ENCODE measurements at regions not wholly inside any gene's neighbourhood (a gene's known extent, or its start where the extent isn't known, plus 50 kb on each side); places are given as distances from the start of the nearest gene placed in this dataset.

GRCh38 chr1:218967254-218967653 lies 206.4 kb upstream of the LYPLAL1 start:
- Histone ChIP-seq H3K23ac (ENCODE audit: insufficient read length) (no peak overlapping the region), H3K14ac (ENCODE audit: insufficient read length) (no peak overlapping the region), H3K36me3 (ENCODE audit: control insufficient read depth in 2 of 4, insufficient read depth in 4 of 4, low read length in 3 of 4) (no peaks in the 10 kb centered on the region), H2AK5ac (ENCODE audit: low read depth, low read length) (no peak overlapping the region), H3K9me3 (ENCODE audit: insufficient read depth in 2 of 2, low read depth in 1 of 2, low read length in 1 of 2) (0 out of 4 replicates have a peak, but pooled peaks cover 0 to under 1% of the 10 kb centered on the region in 2 experiments), H3K18ac (ENCODE audit: extremely low read depth, low read length) (no peak overlapping the region), H3K4ac (replicated peaks; ENCODE audit: insufficient read length, low read depth, low read length) (no peak overlapping the region), H2BK15ac (ENCODE audit: low read length) (no peak overlapping the region), H4K5ac (ENCODE audit: insufficient read length, low read depth, low read length) (no peak overlapping the region), H3K79me1 (ENCODE audit: low read depth, low read length) (no peaks in the 10 kb centered on the region), H2BK20ac (ENCODE audit: low read length) (no peak overlapping the region), H2BK120ac (replicated peaks; ENCODE audit: low read depth, low read length) (no peak overlapping the region), H3K4me1 (replicated peaks in 1 of 4; ENCODE audit: control insufficient read depth in 3 of 4, insufficient read depth in 4 of 4, low read length in 3 of 4) (no peaks in the 10 kb centered on the region), H3K4me2 (ENCODE audit: insufficient read depth in 1 of 2, low read depth in 2 of 2, low read length in 2 of 2) (no peak overlapping the region), H3K27me3 (replicated peaks in 1 of 4; ENCODE audit: control insufficient read depth in 3 of 4, extremely low read depth in 1 of 4, insufficient read depth in 3 of 4, low read length in 3 of 4) (no peaks in the 10 kb centered on the region), H4K20me1 (replicated peaks in 1 of 2; ENCODE audit: control insufficient read depth in 1 of 2, insufficient read depth in 2 of 2, low read length in 2 of 2) (no peaks in the 10 kb centered on the region), H3K56ac (replicated peaks; ENCODE audit: insufficient read length, low read depth, low read length) (no peak overlapping the region), H2BK12ac (ENCODE audit: low read depth, low read length) (no peak overlapping the region), H3K9ac (replicated peaks in 1 of 4; ENCODE audit: extremely low read depth in 1 of 4, low read depth in 3 of 4, low read length in 3 of 4) (no peak overlapping the region), H3K23me2 (ENCODE audit: low read depth, low read length) (no peaks in the 10 kb centered on the region), H3K4me3 (ENCODE audit: extremely low read depth in 1 of 4, insufficient read depth in 2 of 4, low read depth in 3 of 4, low read length in 4 of 4) (no peak overlapping the region), H2BK5ac (ENCODE audit: low read depth, low read length) (no peak overlapping the region), H4K8ac (ENCODE audit: extremely low read depth, insufficient read depth, low read length) (no peak overlapping the region), H2AFZ (ENCODE audit: low read length) (no peak overlapping the region), H3K27ac (ENCODE audit: low read depth, low read length) (no peak overlapping the region), H4K91ac (replicated peaks; ENCODE audit: insufficient read length, low read length) (no peak overlapping the region), H3K79me2 (ENCODE audit: control insufficient read depth in 1 of 2, insufficient read depth in 2 of 2, low read length in 2 of 2) (no peaks in the 10 kb centered on the region)
- DNase-seq (ENCODE audit: low read depth in 1 of 2, low spot score in 2 of 2), result no peak
- POLR2A ChIA-PET (ENCODE audit: partially characterized antibody), result no interaction called here
- WGBS, 2 experiments (ENCODE audit: extremely low coverage in 1 of 2, insufficient coverage in 1 of 2, insufficient read length in 1 of 2, insufficient replicate concordance in 2 of 2, low coverage in 1 of 2, low lambda C conversion rate in 2 of 2, missing lambda C conversion rate in 1 of 2), result 90% methylated on average over 2 of the region's 2 CpGs; no CpG with 5 or more reads in 1 of the 2 experiments
- FAIRE-seq, result no peak
- CTCF ChIA-PET (ENCODE audit: partially characterized antibody), result interaction anchor here (1.0 kb wide), 1 partner anchor 16 kb away, joined by 3 read pairs; no protein-coding TSS in a partner anchor
- TF ChIP-seq POLR2AphosphoS5 (IDR thresholded peaks at IDR 0.05; ENCODE audit: low read depth, low read length) (no peak), CTCF (IDR thresholded peaks at IDR 0.05; ENCODE audit: control extremely low read depth in 1 of 3, insufficient read depth in 1 of 3, low read depth in 1 of 3, low read length in 3 of 3) (no peak), HDAC2 (IDR thresholded peaks at IDR 0.05; ENCODE audit: borderline replicate concordance in 1 of 2, low read depth in 2 of 2, low read length in 2 of 2) (no peak), CREB1 (IDR thresholded peaks at IDR 0.05) (no peak), BACH1 (IDR thresholded peaks at IDR 0.05; ENCODE audit: low read length) (no peak), TCF12 (IDR thresholded peaks at IDR 0.05; ENCODE audit: low read depth, low read length) (no peak), FOSL1 (IDR thresholded peaks at IDR 0.05; ENCODE audit: insufficient read depth, low read depth, low read length) (no peak), E2F6 (IDR thresholded peaks at IDR 0.05) (no peak), CHD2 (IDR thresholded peaks at IDR 0.05; ENCODE audit: low read length) (no peak), USF2 (IDR thresholded peaks at IDR 0.05; ENCODE audit: low read length) (no peak)
